H1 (cell line): ENCODE measurements at regions not wholly inside any gene's neighbourhood (a gene's known extent, or its start where the extent isn't known, plus 50 kb on each side); places are given as distances from the start of the nearest gene placed in this dataset.

Experiments
- CTCF ChIA-PET: fragments of 300-600 bp; sonication (Branson Sonifier 250); formaldehyde crosslinking; loops from one replicate; lab custom pipeline; 2021; ENCODE audit not compliant: partially characterized antibody; lab: Charles Lee
- POLR2A ChIA-PET: fragments of 300-600 bp; sonication (Branson Sonifier 250); formaldehyde crosslinking; loops from one replicate; lab custom pipeline; 2021; ENCODE audit warnings: inconsistent platforms; ENCODE audit not compliant: partially characterized antibody; lab: Charles Lee
- DNase-seq, 2 experiments: peaks; one replicate each; pipeline versions ENCODE4 v3.0.0 to v3.0.0-alpha.2; 2010 to 2022; ENCODE audit warnings: low spot score in 2 of 2, low read depth in 1 of 2, mixed read lengths in 1 of 2
- FAIRE-seq: peaks from 2 replicates; lab custom pipeline; 2011; peaks lifted over from hg19 to GRCh38; lab: Jason Lieb, UNC
- H2AFZ ChIP-seq: 2 replicates; pipeline ENCODE4 v1.8.1; 2012; ENCODE audit warnings: low read length, inconsistent platforms
- H2AK5ac ChIP-seq: 2 replicates; pipeline ENCODE4 v1.6.1; 2013; ENCODE audit warnings: low read depth, low read length
- H2BK120ac ChIP-seq: replicated peaks from 2 replicates; pipeline ENCODE3; 2013; ENCODE audit warnings: low read depth, low read length, inconsistent platforms
- H2BK12ac ChIP-seq: 2 replicates; pipeline ENCODE4 v1.6.1; 2013; ENCODE audit warnings: low read depth, low read length
- H2BK15ac ChIP-seq: 2 replicates; pipeline ENCODE4 v1.6.1; 2013; ENCODE audit warnings: low read length
- H2BK20ac ChIP-seq: 2 replicates; pipeline ENCODE4 v1.6.1; 2013; ENCODE audit warnings: low read length
- H2BK5ac ChIP-seq: 2 replicates; pipeline ENCODE4 v1.6.1; 2013; ENCODE audit warnings: low read depth, low read length
- H3K14ac ChIP-seq: 2 replicates; pipeline ENCODE4 v1.6.1; 2013; ENCODE audit warnings: inconsistent platforms; ENCODE audit not compliant: insufficient read length
- H3K18ac ChIP-seq: 2 replicates; pipeline ENCODE4 v1.6.1; 2013; ENCODE audit warnings: low read length; ENCODE audit errors: extremely low read depth
- H3K23ac ChIP-seq: 2 replicates; pipeline ENCODE4 v1.6.1; 2013; ENCODE audit warnings: inconsistent platforms; ENCODE audit not compliant: insufficient read length
- H3K23me2 ChIP-seq: 2 replicates; pipeline ENCODE4 v1.6.1; 2013; ENCODE audit warnings: low read depth, low read length
- H3K27ac ChIP-seq: 2 replicates; pipeline ENCODE4 v1.6.1; 2011; ENCODE audit warnings: low read depth, low read length, inconsistent platforms
- H3K27me3 ChIP-seq, 4 experiments: replicated peaks in 1 of 4; 1 replicate in 1 of 4; 2 replicates in 3 of 4; pipeline versions ENCODE4 v1.6.1 to v1.8.1; 2011 to 2013; ENCODE audit warnings: low read length in 3 of 4, mild to moderate bottlenecking in 3 of 4, inconsistent platforms in 2 of 4, mixed read lengths in 2 of 4, moderate library complexity in 1 of 4; ENCODE audit not compliant: control insufficient read depth in 3 of 4, insufficient read depth in 3 of 4; ENCODE audit errors: extremely low read depth in 1 of 4
- H3K36me3 ChIP-seq, 4 experiments: 2 replicates each; pipeline versions ENCODE4 v1.6.1 to v1.8.1; 2011 to 2013; ENCODE audit warnings: mild to moderate bottlenecking in 4 of 4, low read length in 3 of 4, moderate library complexity in 2 of 4, control low read depth in 1 of 4, inconsistent platforms in 1 of 4; ENCODE audit not compliant: insufficient read depth in 4 of 4, control insufficient read depth in 2 of 4
- H3K4ac ChIP-seq: replicated peaks from 2 replicates; pipeline ENCODE3; 2013; ENCODE audit warnings: low read length, low read depth, mixed read lengths, inconsistent platforms; ENCODE audit not compliant: insufficient read length
- H3K4me1 ChIP-seq, 4 experiments: replicated peaks in 1 of 4; 1 replicate in 1 of 4; 2 replicates in 3 of 4; pipeline versions ENCODE4 v1.6.1 to v1.8.1; 2011 to 2013; ENCODE audit warnings: low read length in 3 of 4, inconsistent platforms in 2 of 4, mixed read lengths in 1 of 4; ENCODE audit not compliant: insufficient read depth in 4 of 4, control insufficient read depth in 3 of 4
- H3K4me2 ChIP-seq, 2 experiments: 2 replicates each; pipeline versions ENCODE4 v1.6.1 to v1.8.1; 2011 to 2013; ENCODE audit warnings: low read depth in 2 of 2, low read length in 2 of 2, control low read depth in 1 of 2, inconsistent platforms in 1 of 2, mild to moderate bottlenecking in 1 of 2; ENCODE audit not compliant: insufficient read depth in 1 of 2
- H3K4me3 ChIP-seq, 4 experiments: fragments of 200-600, 300-600 bp in 1 of 4; sonication (generic), shearing (Covaris generic), sonication (Bioruptor Twin) in 1 of 4; 2 replicates each; pipeline versions ENCODE4 v1.5.1 to v1.8.1; 2011 to 2016; ENCODE audit warnings: low read length in 4 of 4, low read depth in 3 of 4, control low read depth in 2 of 4, inconsistent platforms in 2 of 4, mild to moderate bottlenecking in 2 of 4, mixed read lengths in 1 of 4, moderate library complexity in 1 of 4; ENCODE audit not compliant: insufficient read depth in 2 of 4; ENCODE audit errors: extremely low read depth in 1 of 4
- H3K56ac ChIP-seq: replicated peaks from 2 replicates; pipeline ENCODE3; 2013; ENCODE audit warnings: low read depth, mild to moderate bottlenecking, mixed read lengths, low read length, inconsistent platforms; ENCODE audit not compliant: insufficient read length
- H3K79me1 ChIP-seq: 2 replicates; pipeline ENCODE4 v1.6.1; 2013; ENCODE audit warnings: low read depth, low read length, control low read depth
- H3K79me2 ChIP-seq, 2 experiments: 2 replicates each; pipeline versions ENCODE4 v1.6.1 to v1.8.1; 2012 to 2013; ENCODE audit warnings: low read length in 2 of 2, mild to moderate bottlenecking in 2 of 2, inconsistent platforms in 1 of 2; ENCODE audit not compliant: insufficient read depth in 2 of 2, control insufficient read depth in 1 of 2
- H3K9ac ChIP-seq, 4 experiments: replicated peaks in 1 of 4; 1 replicate in 1 of 4; 2 replicates in 3 of 4; pipeline versions ENCODE4 v1.6.1 to v1.8.1; 2011 to 2013; ENCODE audit warnings: low read depth in 3 of 4, low read length in 3 of 4, control low read depth in 2 of 4, mild to moderate bottlenecking in 2 of 4, moderate library complexity in 2 of 4, inconsistent platforms in 1 of 4; ENCODE audit errors: extremely low read depth in 1 of 4
- H3K9me3 ChIP-seq, 2 experiments: 2 replicates each; pipeline versions ENCODE4 v1.6.1 to v1.8.1; 2012 to 2013; ENCODE audit warnings: mild to moderate bottlenecking in 2 of 2, moderate library complexity in 2 of 2, control low read depth in 1 of 2, inconsistent platforms in 1 of 2, low read depth in 1 of 2, low read length in 1 of 2, mixed read lengths in 1 of 2; ENCODE audit not compliant: insufficient read depth in 2 of 2
- H4K20me1 ChIP-seq, 2 experiments: replicated peaks in 1 of 2; 2 replicates each; pipeline versions ENCODE3 to v1.8.1; 2011 to 2013; ENCODE audit warnings: inconsistent platforms in 2 of 2, low read length in 2 of 2, mild to moderate bottlenecking in 1 of 2; ENCODE audit not compliant: insufficient read depth in 2 of 2, control insufficient read depth in 1 of 2
- H4K5ac ChIP-seq: 2 replicates; pipeline ENCODE4 v1.6.1; 2013; ENCODE audit warnings: low read length, low read depth, mixed read lengths, inconsistent platforms; ENCODE audit not compliant: insufficient read length
- H4K8ac ChIP-seq: 2 replicates; pipeline ENCODE4 v1.8.0; 2013; ENCODE audit warnings: mild to moderate bottlenecking, moderate library complexity, low read length, inconsistent platforms; ENCODE audit not compliant: insufficient read depth; ENCODE audit errors: extremely low read depth
- H4K91ac ChIP-seq: replicated peaks from 2 replicates; pipeline ENCODE3; 2013; ENCODE audit warnings: low read length, mixed read lengths, inconsistent platforms; ENCODE audit not compliant: insufficient read length
- RNF2 ChIP-seq: fragments of 200-900, 300-1000 bp; sonication (generic); IDR thresholded peaks from 2 replicates; pipeline ENCODE4 v1.7.1; 2016; ENCODE audit warnings: borderline replicate concordance, low read depth, mild to moderate bottlenecking, antibody characterized with exemption, low read length; ENCODE audit not compliant: poor library complexity, severe bottlenecking; ENCODE audit errors: missing control alignments
- SUZ12 ChIP-seq: fragments of 200-600 bp; sonication (generic); IDR thresholded peaks from 2 replicates; pipeline ENCODE4 v1.6.1; 2012; ENCODE audit warnings: mild to moderate bottlenecking, inconsistent platforms, low read length, moderate library complexity, mixed read lengths
- whole genome bisulfite sequencing, 2 experiments: shearing (Covaris generic) in 1 of 2; methylation state at CpG; one replicate each; pipeline versions ENCODE4 v1.1.6 to v1.1.7; 2013 to 2015; ENCODE audit warnings: low lambda C conversion rate in 2 of 2, mixed read lengths in 2 of 2, inconsistent platforms in 1 of 2, low coverage in 1 of 2, missing lambda C conversion rate in 1 of 2; ENCODE audit not compliant: insufficient replicate concordance in 2 of 2, insufficient coverage in 1 of 2, insufficient read length in 1 of 2; ENCODE audit errors: extremely low coverage in 1 of 2, missing lambda C conversion rate in 1 of 2; 5-methylcytosine and 5-hydroxymethylcytosine counted together

- Histone ChIP-seq H3K27ac (no peak overlapping the region), H3K79me1 (no peaks in the 10 kb centered on the region), H3K18ac (no peak overlapping the region), H3K4me1 (no peaks in the 10 kb centered on the region), H2AFZ (no peak overlapping the region), H3K4me3 (no peak overlapping the region), H4K8ac (no peak overlapping the region), H2BK15ac (no peak overlapping the region), H4K20me1 (no peaks in the 10 kb centered on the region), H4K5ac (no peak overlapping the region), H3K4me2 (no peak overlapping the region), H4K91ac (no peak overlapping the region), H2BK5ac (no peak overlapping the region), H2BK20ac (no peak overlapping the region), H3K36me3 (no peaks in the 10 kb centered on the region), H2AK5ac (no peak overlapping the region), H3K79me2 (no peaks in the 10 kb centered on the region), H3K23ac (no peak overlapping the region), H2BK12ac (no peak overlapping the region), H2BK120ac (no peak overlapping the region), H3K9me3 (no peaks in the 10 kb centered on the region)
- POLR2A ChIA-PET, result no interaction called here
- CTCF ChIA-PET, result no interaction called here
- no peak for TF ChIP-seq RNF2
- no peak for TF ChIP-seq SUZ12
- TF ChIP-seq, all 59 proteins: peak for 0
- FAIRE-seq (no peak), DNase-seq (no peak)
- 79 to 100% methylated on average over 1 of the region's 3 CpGs for WGBS, 2 experiments
- H3K4ac ChIP-seq, result no peak overlapping the region
- no peaks in the 10 kb centered on the region for H3K27me3 ChIP-seq
- no peak overlapping the region for H3K9ac ChIP-seq
- no peaks in the 10 kb centered on the region for H3K23me2 ChIP-seq
- no peak overlapping the region for H3K56ac ChIP-seq
- no peak overlapping the region for H3K14ac ChIP-seq
Measured at GRCh38 chr3:80889535-80889934, 871.9 kb downstream of the GBE1 start.
